Right lung (tissue), 2 donors: ENCODE measurements at regions not wholly inside any gene's neighbourhood (a gene's known extent, or its start where the extent isn't known, plus 50 kb on each side); places are given as distances from the start of the nearest gene placed in this dataset.
"Not testable (repeated sequence)": the region's sequence is repeated elsewhere in the genome, so short reads cannot be mapped to it uniquely, and the experiment has no call there.

Experiments used
- DNase-seq, 2 donors: peaks; one replicate each; pipeline ENCODE4 v3.0.0-alpha.2; 2013

DNA sequence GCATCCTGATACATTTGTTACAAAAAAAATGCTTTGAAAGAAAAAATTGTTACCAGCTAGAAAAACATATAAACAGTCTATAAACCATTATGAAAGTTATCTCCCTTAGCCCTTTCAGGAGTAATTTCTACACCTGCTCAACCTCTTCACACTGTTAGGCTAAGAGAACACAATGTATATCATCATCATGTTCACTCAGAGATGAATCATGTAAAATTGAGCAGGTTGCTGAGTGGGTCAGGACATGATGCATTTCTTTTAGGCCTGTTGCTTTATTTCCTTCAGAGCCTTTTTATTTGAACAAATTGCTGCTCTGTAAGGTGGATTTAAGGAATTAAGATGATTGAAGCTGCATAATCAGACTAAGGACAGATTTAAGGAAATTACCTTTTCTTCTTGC is 531.3 kb upstream of the MAN1A1 start:
- DNase-seq: no peak

DNA sequence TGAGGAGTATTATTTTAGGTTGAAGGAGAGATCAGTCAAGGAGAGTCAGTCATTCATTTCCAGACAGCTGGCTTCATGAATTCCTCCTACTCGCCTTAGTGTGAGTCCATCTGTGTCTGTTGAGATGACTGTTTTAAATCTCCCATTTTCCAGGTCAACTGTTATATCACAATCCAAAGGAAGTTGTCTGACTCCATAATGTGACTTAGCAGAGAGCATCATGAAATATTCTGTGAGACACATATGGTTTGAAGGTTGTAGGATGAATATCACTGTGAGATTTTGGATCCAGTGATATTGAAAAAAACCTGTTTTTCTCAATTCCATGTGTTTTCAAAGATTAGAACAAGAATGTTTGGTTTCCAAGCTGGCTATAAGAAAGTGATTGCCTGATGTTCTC is 530.2 kb upstream of the MAN1A1 start:
- DNase-seq: no peak

DNA sequence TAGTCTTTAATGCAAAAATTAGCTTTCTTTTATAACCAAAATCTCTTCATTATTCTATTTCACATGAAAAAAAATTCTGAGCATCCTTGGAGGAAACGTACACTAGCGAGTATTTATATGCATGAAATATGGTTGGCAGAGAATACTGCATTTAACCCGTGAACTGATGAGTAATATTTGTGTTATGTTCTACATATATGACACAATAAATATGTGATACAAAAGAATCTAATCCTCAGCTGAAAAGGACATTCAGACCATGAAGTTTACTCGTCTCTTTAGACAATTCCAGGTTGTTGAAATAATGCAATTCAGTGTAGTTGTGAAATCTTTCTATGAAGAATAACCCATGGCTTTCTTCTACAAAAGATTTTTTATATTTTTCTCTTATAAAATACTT is 524.8 kb upstream of the MAN1A1 start:
- DNase-seq: no peak

DNA sequence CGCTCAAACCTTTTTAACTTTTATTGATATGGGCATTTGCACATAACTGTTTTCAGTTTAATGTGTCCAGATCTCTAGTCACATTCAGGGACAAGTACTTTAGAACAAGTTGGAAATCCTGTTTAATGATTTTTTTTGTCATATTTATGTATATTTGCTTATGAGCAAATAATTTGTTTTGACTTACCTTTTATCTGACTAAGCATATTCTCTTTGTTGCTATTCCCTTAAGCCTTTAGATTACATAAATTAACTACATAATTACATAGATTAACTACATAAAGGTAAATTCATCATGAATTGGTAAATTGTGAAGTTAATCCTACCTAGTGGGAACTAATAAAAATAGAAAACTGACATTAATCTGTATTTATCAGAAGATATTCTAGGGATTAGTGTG is 523.5 kb upstream of the MAN1A1 start:
- no peak for DNase-seq

DNA sequence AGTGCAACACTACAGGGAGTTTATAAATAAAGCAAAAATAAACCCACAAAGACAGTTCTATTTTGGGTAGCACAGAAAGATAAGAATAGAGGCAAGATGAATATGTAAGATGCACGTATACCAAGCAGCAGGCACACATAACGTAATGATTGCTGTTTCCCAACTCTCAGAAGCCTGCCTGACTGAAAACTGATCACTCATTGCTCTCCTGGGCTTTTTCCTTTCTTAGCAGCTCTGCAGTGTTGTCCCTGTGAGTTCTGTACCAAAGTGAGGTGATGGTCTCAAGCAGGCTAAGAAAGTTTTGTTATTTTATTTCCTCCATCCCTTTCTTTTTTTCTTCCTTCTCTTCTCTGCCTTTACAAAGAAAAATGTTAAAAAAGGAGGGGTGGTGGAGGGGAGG is 522.0 kb upstream of the MAN1A1 start:
- no peak for DNase-seq

DNA sequence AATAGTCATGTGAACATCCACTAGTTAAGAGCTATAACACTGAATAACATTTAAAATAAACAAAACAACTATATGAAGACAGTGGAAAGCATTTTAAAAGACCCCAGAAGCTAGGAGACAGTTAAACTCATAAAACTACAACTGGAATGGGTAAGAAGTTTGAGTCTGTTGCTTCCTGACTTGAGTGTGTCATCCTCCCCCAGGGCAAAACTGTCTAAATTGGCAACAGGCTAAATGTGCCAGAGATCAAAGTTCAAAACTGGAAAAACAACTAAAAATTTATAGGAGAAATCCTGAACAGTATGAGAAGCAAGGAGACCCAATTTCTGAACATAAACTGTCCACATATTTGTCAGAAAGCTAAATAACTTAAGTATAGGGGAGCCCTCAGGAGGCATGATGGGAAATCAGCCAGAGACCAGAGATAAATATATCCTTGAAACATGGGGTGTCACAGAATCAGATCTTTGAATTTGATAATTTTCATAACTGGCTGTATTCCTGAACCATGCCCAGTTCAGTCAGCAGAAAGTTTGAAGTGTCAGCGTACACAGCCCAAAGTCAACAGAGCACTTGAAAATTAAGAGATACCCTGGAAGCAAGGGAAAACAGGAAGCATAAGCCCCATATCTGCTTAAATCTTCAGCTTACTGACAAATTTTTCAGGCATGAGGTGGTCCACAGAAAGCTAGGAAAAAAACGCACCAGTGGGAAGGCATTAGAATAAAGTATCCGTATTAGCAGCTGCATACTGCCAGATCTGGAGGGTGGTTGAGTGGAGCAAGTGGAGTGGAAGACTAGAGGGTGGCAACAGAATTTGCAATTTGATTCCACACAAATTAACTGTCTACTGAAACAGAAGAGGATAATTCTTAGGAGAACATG is 516.1 kb upstream of the MAN1A1 start:
- no peak for DNase-seq

DNA sequence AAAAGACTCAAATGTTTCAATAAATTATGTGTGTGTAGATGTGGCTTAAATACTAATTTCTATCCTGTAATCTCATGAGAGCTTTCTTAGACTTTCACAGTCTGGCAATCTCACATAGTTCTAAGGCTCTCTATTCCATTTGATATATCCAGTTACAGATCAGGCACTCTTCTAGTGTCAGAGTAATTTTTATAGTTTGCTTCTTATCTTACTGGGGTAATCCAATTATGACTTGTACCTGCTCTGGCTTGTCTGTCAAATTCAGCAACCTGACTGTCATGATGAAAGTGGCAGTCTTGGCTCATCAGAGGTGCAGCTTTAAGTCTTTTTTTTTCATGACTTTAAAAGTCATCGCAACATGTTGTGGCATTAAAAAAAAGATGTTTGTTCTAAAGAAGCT is 513.2 kb upstream of the MAN1A1 start:
- no peak for DNase-seq

DNA sequence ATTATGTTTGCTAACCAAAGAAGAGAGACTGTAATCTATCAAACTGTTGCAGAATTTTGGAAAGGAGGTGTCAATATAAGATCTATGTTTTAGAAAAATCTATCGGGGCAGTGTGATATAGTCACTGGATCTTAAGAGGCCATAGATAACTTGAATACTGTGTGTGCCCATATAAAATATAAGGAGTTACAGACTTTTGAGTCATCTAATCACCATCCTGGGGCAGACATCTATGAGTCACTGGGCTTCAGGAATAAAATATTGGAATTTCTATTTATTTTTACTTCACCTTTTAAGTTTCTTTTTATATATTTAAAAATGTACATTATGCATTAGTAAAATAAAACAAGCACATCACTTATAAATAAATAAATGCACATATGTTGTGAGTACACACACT is 509.3 kb upstream of the MAN1A1 start:
- DNase-seq: no peak

DNA sequence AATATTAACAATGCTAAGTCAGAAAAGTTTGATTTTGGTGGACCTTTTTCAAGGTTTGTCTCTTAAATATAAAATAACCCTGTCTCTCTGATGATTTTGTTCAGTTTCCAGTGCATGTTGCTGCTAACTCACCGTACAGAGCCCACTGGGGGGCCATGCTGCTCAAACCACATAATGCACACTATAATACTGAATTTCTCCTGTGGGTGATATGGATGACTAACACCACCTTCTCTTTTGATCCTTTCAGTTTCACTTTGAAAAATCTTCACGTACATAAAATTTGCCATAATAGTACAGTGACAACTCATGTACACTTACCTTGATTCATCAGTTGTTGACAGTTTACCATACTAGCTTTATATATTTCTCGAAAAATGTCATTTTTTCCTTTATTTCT is 506.6 kb upstream of the MAN1A1 start:
- DNase-seq: no peak

DNA sequence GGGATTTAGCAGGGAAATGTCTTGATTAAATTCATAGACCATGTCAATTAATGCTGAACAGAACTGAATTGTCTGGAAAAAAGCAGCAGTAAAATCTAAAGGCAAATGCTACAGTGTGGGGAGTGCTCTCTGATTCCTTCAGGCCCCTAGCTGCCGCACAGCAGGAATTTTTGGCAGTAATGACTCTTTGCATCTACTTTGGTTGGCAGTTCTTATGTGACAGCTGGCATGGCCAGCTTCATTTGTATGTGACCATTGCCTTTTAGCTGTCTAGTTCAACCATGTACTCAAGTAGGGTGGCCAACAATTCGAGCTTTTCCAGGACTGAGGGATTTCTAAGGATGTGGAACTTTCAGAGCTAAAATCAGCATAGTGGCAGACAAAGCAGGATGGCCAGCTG is 499.1 kb upstream of the MAN1A1 start:
- DNase-seq: no peak

DNA sequence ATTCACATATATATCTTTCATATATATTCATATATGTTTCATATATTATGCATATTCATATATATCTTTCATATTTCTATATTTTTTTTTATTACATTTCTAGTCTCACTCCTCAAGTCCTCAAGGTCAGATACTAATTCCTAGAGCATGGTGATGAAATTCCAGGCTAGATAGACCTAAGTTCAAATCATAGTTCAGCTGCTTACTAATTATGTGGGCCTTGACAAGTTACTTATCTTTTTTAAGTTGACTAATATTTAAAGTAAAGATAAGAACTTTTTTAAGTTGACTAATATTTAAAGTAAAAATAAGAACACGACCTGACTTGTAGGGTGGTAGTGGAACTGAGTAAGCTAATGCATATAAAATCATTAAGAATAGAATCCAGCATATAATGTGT is 495.6 kb upstream of the MAN1A1 start:
- DNase-seq: no peak

DNA sequence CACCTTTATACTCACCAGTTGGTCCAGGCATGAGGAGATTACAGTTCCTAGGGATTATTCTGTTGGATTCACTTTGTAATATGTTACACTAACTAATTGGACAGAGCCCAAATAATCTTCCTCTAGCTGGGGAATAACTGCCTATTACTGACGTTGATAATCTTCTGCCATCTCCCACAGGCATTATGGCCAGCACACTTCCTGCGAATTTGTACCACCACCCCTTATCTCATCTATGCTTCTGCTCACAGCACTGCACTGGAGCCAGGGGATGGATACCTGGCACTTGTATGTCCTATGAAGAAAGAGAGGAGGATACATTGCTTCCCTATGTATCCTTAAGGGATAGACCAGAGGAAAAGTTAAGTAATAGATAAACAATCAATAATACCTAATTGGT is 494.8 kb upstream of the MAN1A1 start:
- DNase-seq: no peak

DNA sequence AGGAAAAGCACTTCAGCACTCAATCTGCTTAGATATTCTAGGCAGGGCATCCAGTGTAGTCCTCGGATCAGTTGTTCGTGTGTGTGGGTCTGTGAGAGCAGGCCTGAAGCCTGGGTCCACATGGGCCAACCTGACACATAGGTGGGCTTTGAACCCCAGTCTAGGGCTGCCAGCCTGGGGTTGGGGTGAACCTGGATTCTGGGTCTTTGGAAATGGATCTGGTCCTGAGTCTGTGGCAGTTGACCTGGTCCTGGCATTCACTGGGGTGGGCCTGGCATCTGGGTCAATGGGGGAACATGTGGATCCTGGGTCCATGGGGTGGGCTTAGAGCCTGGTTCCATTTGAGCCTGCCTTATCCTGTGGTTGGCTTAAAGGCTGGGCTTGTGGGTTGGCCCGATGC is 492.6 kb upstream of the MAN1A1 start:
- DNase-seq: no peak

DNA sequence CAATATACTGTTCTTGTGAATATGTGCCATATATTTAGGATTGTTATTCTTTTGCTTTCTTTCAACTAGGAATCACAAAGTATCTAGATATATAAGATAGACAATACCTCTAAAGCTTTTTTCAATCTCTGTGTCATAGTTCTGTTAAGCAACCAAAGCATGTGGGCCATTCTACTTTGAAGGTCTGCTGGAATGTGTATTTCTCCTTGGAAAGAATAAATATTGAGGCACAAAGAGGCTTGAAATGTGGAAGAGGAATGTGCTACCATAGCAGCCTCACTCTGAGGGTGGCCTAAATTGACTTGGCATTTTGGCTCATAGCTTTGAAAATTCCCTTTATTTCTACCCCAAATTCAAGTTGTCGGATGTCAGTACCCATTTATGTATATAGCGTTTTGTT is 488.5 kb upstream of the MAN1A1 start:
- no peak for DNase-seq

DNA sequence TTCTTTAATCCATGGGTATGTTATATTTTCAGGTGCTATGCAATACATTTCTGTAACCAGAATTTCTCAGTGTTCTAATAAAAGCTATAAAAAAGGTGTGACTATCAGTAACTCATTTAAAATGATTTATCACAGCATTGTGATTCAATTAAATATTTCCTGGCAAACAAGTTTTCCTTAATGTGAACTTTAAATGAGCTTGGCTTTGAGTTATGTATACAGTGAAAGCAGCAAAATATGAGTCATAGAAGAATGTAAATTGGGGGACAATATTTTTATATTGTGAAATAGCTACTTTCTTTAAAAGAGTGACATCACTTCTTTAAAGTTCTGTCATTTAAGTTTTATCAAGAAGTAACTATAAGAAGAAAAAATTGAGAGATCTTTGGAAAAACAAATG is 484.9 kb upstream of the MAN1A1 start:
- no peak for DNase-seq

DNA sequence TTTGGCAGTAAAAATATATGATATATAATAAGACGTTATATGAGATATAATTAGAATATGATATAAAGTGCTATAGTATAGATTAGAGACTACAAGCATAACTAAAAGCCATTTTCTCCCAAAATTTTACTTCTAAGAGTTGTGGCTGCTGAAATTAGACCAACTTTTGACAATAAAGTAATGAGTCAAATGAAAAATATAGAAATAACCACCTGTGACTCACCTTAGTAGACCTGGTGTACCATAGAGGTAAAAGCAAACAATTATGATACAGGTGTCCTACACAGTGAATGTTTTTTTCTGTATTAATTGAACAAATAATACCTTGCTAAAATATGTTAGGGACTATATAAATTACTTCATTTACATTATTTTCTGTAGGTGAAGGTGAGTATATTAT is 482.9 kb upstream of the MAN1A1 start:
- DNase-seq: no peak

DNA sequence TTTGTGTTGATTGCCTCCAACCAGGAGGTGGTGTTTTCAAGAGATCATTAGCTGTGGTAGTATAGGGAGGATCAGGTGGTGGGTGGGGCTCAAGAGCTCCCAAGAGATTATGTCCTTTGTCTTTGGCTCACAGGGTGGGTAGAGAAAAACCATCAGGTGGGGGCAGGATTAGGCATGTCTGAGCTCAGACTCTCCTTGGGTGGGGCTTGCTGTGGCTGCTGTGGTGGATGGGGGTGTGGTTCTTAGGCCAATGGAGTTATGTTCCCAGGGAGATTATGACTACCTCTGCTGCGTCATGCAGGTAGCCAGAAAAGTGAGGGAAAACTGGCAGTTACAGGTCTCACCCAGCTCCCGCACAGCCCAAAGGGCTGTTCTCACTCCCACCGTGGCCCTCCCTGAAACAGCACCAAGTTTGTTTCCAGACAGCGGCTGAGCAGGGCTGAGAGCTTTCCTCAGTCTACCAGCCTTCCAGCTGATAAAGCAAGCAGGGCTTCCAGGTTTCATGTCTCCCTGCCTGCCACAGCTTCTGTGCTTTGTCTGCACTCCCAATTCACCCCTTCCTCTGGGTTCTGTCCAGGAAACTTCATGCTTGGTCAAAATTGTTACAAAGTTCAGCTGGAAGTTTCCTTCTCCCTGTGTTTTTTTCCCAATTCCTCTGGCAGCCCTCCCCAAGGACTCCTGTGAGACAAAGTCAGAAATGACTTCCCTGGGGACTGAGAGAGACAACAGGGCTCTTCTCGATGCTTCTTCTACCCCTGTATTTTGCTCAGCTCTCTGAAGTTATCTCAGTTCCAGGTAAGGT is 481.1 kb upstream of the MAN1A1 start:
- no peak for DNase-seq

DNA sequence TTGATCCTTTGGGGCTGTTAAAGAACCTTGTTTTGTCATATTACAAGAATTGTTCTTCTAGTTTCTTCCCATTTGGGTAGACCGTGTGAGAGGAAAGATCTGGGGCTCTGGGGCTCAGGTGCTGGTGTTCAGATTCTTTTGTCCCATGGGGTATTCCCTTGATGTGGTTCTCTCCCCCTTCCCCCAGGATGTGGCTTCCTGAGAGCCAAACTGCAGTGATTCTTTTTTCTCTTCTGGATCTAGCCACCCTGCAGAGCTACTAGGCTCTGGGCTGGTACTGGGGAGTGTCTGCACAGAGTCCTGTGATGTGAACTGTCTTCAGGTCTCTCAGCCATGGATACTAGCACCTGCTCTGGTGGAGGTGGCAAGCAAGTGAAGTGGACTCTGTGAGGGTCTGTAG is 480.5 kb upstream of the MAN1A1 start:
- no peak for DNase-seq

DNA sequence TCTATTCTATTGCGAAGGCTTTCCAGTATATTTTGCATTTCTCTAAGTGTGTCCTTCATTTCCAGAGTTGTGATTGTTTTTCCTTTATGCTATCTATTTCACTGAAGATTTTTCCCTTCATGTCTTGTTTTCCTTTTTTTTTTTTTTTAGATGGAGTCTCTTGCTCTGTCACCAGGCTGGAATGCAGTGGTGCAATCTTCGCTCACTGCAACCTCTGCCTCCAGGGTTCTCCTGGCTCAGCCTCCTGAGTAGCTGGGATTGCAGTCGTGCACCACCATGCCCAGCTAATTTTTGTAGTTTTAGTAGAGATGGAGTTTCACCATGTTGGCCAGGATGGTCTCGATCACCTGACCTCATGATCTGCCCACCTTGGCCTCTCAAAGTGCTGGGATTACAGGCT is 479.9 kb upstream of the MAN1A1 start:
- DNase-seq: not testable (repeated sequence)

DNA sequence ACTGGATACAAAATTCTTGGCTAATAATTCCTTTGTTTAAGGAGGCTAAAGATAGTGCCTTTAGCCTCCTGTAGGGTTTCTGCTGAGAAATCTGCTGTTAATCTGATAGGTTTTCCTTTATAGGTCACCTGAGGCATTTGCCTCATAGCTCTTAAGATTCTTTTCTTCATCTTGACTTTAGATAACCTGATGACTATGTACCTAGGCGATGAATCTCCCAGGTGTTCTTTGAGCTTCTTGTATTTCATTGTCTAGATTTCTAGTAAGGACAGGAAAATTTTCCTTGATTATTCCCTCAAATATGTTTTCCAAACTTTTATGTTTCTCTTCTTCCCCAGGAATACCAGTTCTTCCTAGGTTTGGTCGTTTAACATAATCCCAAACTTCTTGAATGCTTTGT is 479.4 kb upstream of the MAN1A1 start:
- no peak for DNase-seq

DNA sequence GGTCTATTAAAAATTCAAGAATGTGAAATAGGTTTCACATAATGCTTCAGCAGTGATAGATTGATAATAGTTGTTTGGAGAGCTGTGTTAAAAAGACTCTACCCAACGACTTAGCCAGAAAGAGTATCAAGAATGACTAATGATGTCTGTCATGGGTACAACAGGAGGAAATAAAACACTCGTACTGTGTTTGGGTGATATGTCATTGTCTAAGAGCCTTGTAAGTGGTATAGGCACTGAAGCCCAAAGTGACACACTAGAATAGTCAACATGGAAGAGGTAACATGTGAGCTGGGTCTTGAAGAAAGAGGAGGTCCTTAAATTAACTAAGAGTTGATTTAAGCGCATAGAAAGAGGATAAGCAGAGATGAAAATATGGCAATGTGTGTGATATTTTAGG is 471.8 kb upstream of the MAN1A1 start:
- no peak for DNase-seq

DNA sequence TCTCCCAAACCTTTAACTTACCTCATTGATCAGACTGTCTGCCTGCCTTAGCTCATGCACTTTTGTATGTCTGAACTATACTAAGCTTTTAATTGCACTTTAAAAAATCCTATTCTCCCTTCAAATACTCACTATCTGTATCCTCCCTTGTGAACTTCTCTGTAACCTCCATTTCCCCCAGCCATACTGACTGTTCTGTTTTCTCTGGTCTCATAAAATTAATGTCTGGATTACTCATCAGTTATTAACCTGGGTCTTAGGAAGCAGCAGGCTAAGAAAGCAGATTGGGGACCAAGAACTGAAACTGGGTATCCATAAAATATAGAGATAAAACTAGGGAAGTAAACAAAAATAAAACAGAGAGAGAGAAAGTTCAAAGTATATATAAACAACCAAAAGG is 469.3 kb upstream of the MAN1A1 start:
- DNase-seq: no peak

DNA sequence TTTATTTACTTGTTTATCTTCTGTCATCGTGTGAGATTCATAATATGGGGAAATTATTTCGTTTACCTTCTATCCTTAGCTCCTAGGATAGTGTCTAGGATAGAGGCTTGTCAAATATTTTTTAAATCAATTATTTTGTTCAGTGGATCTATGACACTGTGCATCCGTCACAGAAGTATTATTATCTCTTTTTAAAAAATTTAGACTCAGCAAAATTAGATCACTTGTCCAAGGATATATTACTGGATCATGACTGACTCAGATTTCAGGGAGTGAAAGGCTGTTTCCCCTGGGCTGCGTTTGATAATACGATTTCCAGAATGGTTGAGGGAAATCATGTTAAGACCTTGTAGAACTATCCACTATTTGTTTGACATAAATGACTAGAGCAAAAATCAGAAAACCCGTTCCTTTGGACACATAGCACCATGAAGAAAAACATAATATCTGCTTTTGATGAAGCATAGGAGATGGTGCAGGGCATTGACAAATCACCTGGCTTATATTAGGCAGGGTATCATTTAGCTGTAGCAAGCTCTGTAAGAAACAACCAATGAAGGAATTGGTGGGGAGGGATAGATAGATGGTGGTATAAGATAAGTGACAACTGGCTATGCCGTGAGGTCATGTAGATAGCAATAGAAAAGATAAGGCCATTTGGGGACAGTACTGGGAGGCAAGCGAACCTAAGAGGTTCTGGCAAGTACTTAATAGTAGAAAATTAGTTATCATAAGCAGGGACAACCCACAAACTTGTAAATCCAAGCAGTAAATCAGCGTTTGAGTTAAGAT is 465.2 kb upstream of the MAN1A1 start:
- no peak for DNase-seq
